Spleen (tissue), 11 donors: ENCODE measurements at regions not wholly inside any gene's neighbourhood (a gene's known extent, or its start where the extent isn't known, plus 50 kb on each side); places are given as distances from the start of the nearest gene placed in this dataset.

Source experiments
- DNase-seq: peaks from one replicate; pipeline ENCODE4 v3.0.0-alpha.2; 2020
- H3K27ac ChIP-seq, 8 donors: fragments of 200-600 bp; sonication (generic) in 7 of 8; 1 replicate in 4 of 8; 2 replicates in 4 of 8; pipeline versions ENCODE4 v1.5.0 to v1.8.0; 2016 to 2021; ENCODE audit warnings: inconsistent platforms in 4 of 8, mild to moderate bottlenecking in 4 of 8, moderate library complexity in 1 of 8
- H3K27me3 ChIP-seq, 7 donors: fragments of 200-600 bp; sonication (generic) in 6 of 7; replicated peaks in 1 of 7; 1 replicate in 4 of 7; 2 replicates in 3 of 7; pipeline versions ENCODE4 v1.5.0 to v1.8.0; 2016 to 2021; ENCODE audit warnings: inconsistent platforms in 3 of 7, mild to moderate bottlenecking in 1 of 7
- H3K36me3 ChIP-seq, 6 donors: fragments of 200-600 bp; sonication (generic) in 5 of 6; 1 replicate in 4 of 6; 2 replicates in 2 of 6; pipeline versions ENCODE4 v1.5.0 to v1.8.0; 2016 to 2021; ENCODE audit warnings: inconsistent platforms in 2 of 6
- H3K4me1 ChIP-seq, 6 donors: fragments of 200-600 bp; sonication (generic) in 5 of 6; 1 replicate in 3 of 6; 2 replicates in 3 of 6; pipeline versions ENCODE4 v1.5.0 to v1.8.0; 2016 to 2021; ENCODE audit warnings: inconsistent platforms in 3 of 6
- H3K4me3 ChIP-seq, 8 donors: fragments of 200-600 bp; sonication (generic) in 7 of 8; 1 replicate in 4 of 8; 2 replicates in 4 of 8; pipeline versions ENCODE4 v1.5.0 to v1.8.0; 2016 to 2021; ENCODE audit warnings: inconsistent platforms in 4 of 8, mild to moderate bottlenecking in 4 of 8, moderate library complexity in 2 of 8
- H3K9me3 ChIP-seq, 8 donors: fragments of 200-600 bp; sonication (generic) in 7 of 8; 1 replicate in 4 of 8; 2 replicates in 4 of 8; pipeline versions ENCODE4 v1.5.0 to v1.8.0; 2016 to 2021; ENCODE audit warnings: inconsistent platforms in 4 of 8
- CTCF ChIP-seq, 11 experiments: fragments of 200-600 bp in 7 of 11; fragments of 450-650 bp in 4 of 11; sonication (generic) in 4 of 11; IDR thresholded peaks in 8 of 11; conservative IDR thresholded peaks in 3 of 11; 1 replicate in 7 of 11; 2 replicates in 4 of 11; pipeline versions ENCODE4 v1.4.0 to v1.8.0; 2016 to 2021; ENCODE audit warnings: antibody characterized with exemption in 11 of 11, inconsistent platforms in 4 of 11, mild to moderate bottlenecking in 1 of 11
- POLR2A ChIP-seq, 3 donors: fragments of 450-650 bp; IDR thresholded peaks; one replicate each; pipeline ENCODE4 v1.5.1; 2017; ENCODE audit warnings: antibody characterized with exemption in 3 of 3, mild to moderate bottlenecking in 1 of 3
- POLR2AphosphoS5 ChIP-seq, 3 donors: sonication (generic); formaldehyde crosslinking; IDR thresholded peaks; one replicate each; pipeline ENCODE4 v1.5.1; 2017; ENCODE audit warnings: antibody characterized with exemption in 3 of 3
- WGBS, 5 donors: extraction: QIAGEN DNeasy Blood & Tissue Kit in 3 of 5; methylation state at CpG; one replicate each; pipeline versions ENCODE4 v1.1.5 to v1.1.7; 2013 to 2018; 5-methylcytosine and 5-hydroxymethylcytosine counted together
- intact Hi-C: fragments of 100-400 bp; cut with DNase I; formaldehyde crosslinking; loops from one replicate; pipeline ENCODE4 v1.15.0; 2023; ENCODE audit warnings: low total_unique reads
- donor health status: healthy with polysubstance abuse.
- donor health status: DM: no; HTN: no; CAD: no; lungs with moderate emphysema.
- donor health status: DM: no; HTN: no; CAD: no.
- donor health status: Bipolar disorder and iron deficiency.
- donor health status: healthy.
- donor health status: DM: no; HTN: no; CAD: no.
- donor health status: DM: yes; HTN: yes; CAD: no.

- TF ChIP-seq POLR2AphosphoS5 (IDR thresholded peaks at IDR 0.05) = no peak
- no peak for TF ChIP-seq POLR2A (IDR thresholded peaks at IDR 0.05)
- no peak for TF ChIP-seq CTCF (IDR thresholded peaks at IDR 0.05 in 8 of 11, conservative IDR thresholded peaks at IDR 0.05 in 3 of 11)
- Histone ChIP-seq H3K4me3 (no peak overlapping the region), H3K4me1 (no peaks in the 10 kb centered on the region), H3K27me3 (no peaks in the 10 kb centered on the region), H3K36me3 (no peaks in the 10 kb centered on the region), H3K27ac (no peak overlapping the region), H3K9me3 (no peaks in the 10 kb centered on the region)
- intact Hi-C loops = no loop called here
- DNase-seq = no peak
- 88 to 97% (median 93%) methylated on average over 12 of the region's 12 CpGs for whole genome bisulfite sequencing, 5 donors
Observed at GRCh38 chr15:95799286-95800200, 531.0 kb upstream of the NR2F2 start.

- intact Hi-C loops = no loop called here
- no peak for DNase-seq
- no peak for TF ChIP-seq CTCF (IDR thresholded peaks at IDR 0.05 in 8 of 11, conservative IDR thresholded peaks at IDR 0.05 in 3 of 11)
- no peak for TF ChIP-seq POLR2A (IDR thresholded peaks at IDR 0.05)
- no peak for TF ChIP-seq POLR2AphosphoS5 (IDR thresholded peaks at IDR 0.05)
- Histone ChIP-seq H3K27me3 (no peaks in the 10 kb centered on the region), H3K36me3 (no peaks in the 10 kb centered on the region), H3K4me3 (no peak overlapping the region), H3K4me1 (no peaks in the 10 kb centered on the region), H3K27ac (no peak overlapping the region), H3K9me3 (peaks cover 0 to 8% (median 0%) of the 10 kb centered on the region in 8 donors)
Observed at GRCh38 chr15:95804484-95804883, 526.0 kb upstream of the NR2F2 start.

DNA sequence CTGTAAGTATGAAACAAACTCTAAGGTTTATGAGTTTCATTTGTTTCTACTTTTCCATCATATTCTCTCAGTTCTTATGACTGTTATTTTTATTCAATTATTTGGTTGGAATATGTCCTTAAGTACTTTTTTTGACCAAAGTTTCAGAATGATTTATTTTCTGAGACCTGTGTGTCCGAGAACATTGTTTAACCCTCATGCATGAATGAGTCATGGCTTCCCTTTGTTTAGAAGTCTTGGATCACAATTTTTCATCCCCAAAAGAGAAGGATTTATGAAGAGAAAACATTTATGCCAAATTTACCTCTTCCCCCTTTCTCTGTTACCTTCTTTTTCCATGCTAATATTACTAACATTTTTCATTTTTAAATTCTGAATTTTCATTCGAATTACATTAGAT, 518.0 kb upstream of the NR2F2 start:
- intact Hi-C loops = no loop called here
- H3K9me3 ChIP-seq = no peaks in the 10 kb centered on the region
- DNase-seq = no peak
- TF ChIP-seq POLR2A (IDR thresholded peaks at IDR 0.05) = no peak
- no peak for TF ChIP-seq POLR2AphosphoS5 (IDR thresholded peaks at IDR 0.05)
- TF ChIP-seq CTCF (IDR thresholded peaks at IDR 0.05 in 8 of 11, conservative IDR thresholded peaks at IDR 0.05 in 3 of 11) = no peak
- H3K4me3 ChIP-seq = no peak overlapping the region
- H3K27ac ChIP-seq = no peak overlapping the region
- no peaks in the 10 kb centered on the region for H3K4me1 ChIP-seq
- 56 to 75% (median 68%) methylated on average over 2 of the region's 2 CpGs for WGBS, 5 donors
- H3K27me3 ChIP-seq = no peaks in the 10 kb centered on the region
- H3K36me3 ChIP-seq = no peaks in the 10 kb centered on the region

- Histone ChIP-seq H3K36me3 (no peaks in the 10 kb centered on the region), H3K27me3 (no peaks in the 10 kb centered on the region), H3K4me3 (no peak overlapping the region), H3K27ac (no peak overlapping the region), H3K4me1 (no peaks in the 10 kb centered on the region), H3K9me3 (no peaks in the 10 kb centered on the region)
- WGBS, 5 donors = 93 to 100% (median 96%) methylated on average over 3 of the region's 3 CpGs
- TF ChIP-seq CTCF (IDR thresholded peaks at IDR 0.05 in 8 of 11, conservative IDR thresholded peaks at IDR 0.05 in 3 of 11) = no peak
- TF ChIP-seq POLR2AphosphoS5 (IDR thresholded peaks at IDR 0.05) = no peak
- TF ChIP-seq POLR2A (IDR thresholded peaks at IDR 0.05) = no peak
- DNase-seq = no peak
- intact Hi-C loops = no loop called here
Observed at GRCh38 chr15:95814908-95815307, 515.6 kb upstream of the NR2F2 start.
